Iris pigment epithelial cell (primary cell): ENCODE measurements at regions not wholly inside any gene's neighbourhood (a gene's known extent, or its start where the extent isn't known, plus 50 kb on each side); places are given as distances from the start of the nearest gene placed in this dataset.
A peak's percentile ranks its signal among the peaks of the same experiment; 100 is the strongest.

ENCODE experiments used
- DNase-seq: peaks from one replicate; pipeline ENCODE4 v3.0.0-alpha.2; 2011; ENCODE audit warnings: low read depth

DNA sequence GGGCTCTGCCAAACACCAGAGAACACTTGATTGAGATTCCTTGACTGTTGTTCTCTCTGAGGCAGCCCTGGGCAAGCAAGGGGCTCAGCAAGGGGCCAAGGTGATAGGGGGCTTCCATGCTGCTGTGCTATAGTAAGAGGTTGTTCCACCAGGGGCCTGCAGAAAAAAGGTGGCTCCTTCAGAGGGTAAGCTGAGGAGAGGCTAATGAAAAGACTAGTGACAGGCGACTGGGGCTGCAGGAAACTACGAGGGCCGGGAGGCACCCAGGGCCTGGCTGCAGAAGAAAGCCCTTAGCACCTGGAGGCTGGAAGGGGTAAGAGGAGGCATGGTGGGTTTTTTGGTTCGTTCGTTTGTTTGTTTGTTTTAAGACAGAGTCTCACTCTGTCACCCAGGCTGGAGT is 88.0 kb upstream of the CTNNA1 start:
- DNase-seq: no peak

DNA sequence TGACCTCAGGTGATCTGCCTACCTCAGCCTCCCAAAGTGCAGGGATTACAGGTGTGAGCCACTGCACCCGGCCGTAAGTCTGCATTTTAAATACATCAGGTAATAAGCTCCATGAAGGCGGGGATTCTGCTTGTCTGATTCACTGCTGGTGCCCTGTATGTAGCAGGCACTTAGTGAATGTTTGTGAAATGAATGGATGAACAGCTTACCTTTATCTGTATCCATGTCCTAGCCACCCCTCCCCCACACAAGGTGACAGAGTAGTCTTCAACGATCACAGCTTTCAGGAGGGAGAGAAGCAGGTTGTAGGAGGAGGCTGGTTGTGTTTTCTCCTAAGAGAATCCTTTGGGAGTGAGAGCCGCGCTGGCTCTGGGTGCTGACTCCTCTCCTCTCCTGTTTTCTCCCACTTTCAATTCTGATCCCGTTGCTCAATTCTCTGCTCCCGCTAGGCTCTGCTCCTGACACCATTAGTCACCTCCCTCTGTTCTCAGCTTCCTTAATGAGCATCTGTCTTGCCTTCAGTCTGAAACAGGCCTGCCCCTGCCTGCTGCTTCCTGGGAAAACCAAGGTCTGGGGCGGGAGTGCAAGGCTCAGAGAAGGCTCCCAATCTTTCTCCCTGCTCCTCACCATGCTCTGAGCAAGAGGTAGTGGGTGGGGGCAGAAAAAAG is 88.8 kb upstream of the CTNNA1 start:
- peak; percentile 55 for DNase-seq

DNA sequence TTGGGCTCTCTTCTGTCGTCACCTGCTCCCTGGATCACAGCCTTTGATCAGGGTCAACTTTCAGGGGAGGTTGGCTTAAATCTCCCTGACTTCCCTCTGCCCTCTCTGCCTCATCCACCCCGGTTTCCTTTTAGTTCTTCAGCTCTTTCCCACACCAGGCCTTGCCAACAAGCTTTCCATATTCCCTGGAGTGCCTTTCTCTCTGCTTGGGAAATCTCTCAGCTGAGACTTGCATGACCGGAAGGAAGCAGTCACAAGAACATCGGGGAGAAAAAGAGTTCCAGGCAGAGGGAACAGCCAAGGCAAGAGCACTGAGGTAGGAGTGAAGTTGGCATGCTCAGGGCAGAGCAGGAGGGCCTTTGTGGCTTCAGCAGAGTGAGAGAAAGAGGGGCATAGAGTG is 88.4 kb upstream of the HSPA9 start:
- DNase-seq: no peak

DNA sequence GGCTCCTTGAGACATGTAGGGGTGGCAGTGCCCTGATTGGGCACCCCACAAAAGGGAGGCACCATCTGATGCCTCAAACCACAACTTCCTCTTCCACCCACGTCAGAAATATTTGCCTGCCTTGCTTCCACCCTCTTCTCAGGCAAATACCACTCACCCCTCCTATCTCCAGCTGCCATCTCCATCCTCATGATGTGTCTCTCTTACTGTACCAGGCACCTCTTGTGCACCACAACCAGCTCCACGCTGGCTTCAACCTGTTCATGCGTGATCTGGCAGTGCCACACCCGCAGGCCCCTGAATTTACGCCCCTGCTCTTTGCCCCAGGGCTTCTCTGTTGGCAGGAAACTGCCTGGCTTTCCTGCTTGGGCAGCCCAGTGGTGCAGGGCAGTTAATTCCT is 87.8 kb upstream of the HSPA9 start:
- DNase-seq: no peak

DNA sequence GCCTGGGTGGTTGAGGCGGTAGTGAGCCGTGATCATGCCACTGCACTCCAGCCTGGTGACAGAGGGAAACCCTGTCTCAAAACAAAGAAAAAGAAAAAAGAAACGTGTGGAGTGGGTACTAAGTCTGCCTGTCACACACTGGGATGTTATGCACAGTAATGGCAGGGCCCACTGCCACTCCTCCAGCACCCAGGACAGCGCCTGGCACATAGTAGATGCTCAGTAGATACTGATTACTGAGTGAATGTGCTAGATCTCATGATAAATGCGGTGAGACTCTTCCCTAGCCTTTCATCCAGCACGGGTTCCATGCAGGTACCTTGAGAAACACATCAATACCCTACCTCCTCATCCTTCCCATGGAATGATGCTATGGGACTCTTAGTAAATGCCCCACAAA is 87.4 kb upstream of the HSPA9 start:
- no peak for DNase-seq

DNA sequence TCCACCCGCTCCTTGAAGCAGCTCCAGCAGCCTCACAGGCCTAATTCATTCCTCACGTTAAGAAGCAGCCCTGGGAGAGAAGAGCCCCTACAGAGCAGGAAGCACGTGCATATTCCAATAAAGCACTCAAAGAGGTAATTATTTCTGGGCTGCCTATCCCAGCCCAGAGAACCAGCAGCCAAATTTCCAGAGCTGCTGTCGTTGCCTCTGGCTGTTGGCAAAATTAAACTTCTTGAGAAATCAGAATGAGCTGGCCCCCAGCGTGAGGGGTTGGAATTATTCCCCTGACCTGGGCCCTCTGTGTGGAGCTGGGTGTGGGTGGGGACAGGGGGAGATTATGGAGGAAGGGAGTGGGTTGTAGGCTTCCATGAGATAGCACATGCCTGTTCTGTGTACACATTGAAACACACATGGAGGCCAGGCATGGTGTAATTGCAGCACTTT is 86.8 kb upstream of the HSPA9 start:
- DNase-seq: no peak

DNA sequence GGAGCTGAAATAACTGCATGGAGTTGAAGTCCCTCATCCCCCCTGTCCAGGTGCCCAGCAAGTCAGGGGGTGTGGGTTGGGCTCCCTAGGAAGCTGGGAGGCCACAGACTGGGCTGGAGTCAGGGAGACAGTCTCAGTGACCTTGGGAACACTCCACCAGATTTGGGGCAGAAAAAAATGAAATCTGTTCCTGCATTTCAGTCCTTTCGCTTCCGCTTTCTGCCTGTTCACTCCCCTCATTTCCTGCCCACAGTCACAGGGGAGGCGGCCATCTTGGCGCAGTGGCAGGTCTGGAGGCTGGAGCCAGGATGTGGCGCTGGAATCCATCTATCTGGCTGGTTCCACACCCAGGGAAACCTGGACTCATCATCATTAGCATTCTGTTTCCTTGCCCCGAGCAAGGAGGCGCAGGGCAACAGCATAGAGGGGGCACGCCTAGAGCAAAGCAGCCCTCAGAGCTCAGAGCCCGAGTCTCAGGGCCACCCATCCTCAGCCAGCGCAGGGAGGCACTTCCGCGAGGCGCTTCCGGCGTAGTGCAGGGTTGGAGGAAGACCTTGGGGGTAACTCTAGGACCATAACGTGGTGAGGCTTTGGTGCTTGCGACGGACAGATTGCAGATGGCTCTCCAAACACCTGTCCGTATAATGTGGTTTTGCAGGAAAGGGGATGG is 86.2 kb upstream of the HSPA9 start:
- DNase-seq: no peak

DNA sequence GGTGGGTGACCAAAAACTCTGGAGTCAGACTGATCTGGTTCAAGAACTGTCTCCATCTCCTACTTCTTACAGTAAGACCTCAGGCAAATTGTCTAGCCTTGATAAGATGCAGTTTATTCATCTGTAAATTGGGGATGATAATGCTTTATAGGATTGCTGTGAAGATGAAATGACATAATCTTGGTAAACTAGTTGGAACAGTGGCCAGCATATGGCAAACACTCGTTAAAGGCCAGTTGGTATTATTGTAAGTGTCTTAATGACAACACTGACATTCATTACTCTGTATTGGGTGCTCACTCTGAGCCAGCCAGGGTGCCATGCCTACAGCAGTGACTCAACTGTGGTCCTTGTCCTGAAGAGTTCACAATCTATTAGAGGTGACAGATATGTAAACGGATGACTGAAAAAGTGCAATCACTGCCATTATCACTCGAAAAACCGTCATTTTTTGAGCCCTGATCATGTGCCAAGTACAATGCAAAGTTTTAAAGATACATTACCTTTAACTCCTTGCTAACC is 84.9 kb upstream of the HSPA9 start:
- DNase-seq: no peak

DNA sequence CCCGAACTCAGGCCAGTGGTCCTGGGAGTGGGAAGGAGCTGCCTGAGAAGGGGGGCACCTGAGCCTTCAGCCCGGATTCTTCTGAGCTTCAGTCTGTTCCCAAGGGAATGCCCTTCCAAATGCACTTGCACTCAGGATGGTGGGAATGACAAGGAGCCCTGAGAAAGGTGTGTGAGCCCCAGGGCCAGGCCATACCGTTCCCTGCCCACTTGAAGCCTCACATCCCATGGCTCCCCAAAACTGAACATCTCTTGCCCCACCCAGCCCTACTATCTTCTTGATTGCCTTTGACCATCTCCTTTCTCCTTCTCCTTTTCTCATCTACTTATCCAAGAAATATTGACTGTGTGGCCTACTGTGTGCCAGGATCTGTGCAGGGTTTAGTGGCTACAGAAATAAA is 84.4 kb upstream of the HSPA9 start:
- no peak for DNase-seq

DNA sequence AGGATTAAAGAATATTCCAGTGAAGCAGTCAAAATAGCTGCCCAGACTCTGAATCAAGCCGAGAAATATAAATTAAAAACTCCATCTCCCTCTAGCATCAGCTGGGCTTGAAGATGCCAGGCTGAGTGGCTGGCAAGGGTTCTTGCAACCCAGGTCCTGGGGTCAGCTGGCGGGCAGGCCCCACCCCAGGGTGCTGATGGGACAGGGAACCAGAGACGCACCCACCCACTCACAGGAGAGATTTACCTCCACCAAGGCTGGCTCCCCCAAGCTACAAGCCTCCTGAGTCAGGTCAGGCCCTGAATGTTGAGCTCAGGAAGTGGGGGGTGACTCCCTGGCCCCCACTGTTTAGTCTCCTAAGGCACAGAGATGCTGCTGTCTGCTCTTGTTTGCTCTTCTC is 83.9 kb upstream of the HSPA9 start:
- DNase-seq: no peak

DNA sequence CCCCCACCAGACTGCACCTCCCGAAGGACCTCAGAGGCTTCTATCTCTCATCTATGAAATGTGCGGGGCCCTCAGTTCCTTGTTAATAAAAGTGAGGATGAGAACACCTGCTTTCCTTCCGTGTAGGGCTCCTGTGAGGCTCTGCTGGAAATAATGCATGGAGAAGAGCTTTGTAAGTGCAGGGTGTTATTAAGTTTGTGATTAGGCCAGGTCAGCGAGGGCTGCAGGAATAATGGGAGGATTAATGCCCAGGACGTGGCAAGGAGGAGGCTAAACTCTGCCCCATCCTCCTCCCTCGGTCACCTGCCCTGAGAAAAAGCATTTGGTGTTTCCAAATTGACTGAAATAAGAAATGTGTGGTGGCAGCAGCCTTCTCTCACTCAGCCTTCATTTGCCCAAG is 83.5 kb upstream of the HSPA9 start:
- no peak for DNase-seq

DNA sequence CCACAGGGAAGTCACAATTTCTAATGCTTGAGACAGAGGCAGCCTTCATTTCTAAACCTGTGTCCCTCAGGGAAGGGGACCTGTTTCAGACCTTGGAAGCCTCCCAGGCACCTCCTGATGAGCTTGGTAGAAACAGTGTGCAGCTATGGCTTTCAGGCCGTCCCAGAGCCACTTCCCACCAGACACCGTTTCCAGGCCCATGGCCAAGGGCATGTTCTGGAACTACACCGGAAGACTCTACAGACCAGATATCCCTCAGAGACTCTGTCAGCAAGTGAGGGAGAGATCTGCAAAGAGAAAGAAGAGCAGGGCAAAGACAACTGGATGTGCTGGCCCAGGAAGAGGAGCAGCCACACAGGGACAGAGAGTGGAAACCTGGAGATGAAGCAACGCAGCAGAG is 82.2 kb upstream of the HSPA9 start:
- no peak for DNase-seq

DNA sequence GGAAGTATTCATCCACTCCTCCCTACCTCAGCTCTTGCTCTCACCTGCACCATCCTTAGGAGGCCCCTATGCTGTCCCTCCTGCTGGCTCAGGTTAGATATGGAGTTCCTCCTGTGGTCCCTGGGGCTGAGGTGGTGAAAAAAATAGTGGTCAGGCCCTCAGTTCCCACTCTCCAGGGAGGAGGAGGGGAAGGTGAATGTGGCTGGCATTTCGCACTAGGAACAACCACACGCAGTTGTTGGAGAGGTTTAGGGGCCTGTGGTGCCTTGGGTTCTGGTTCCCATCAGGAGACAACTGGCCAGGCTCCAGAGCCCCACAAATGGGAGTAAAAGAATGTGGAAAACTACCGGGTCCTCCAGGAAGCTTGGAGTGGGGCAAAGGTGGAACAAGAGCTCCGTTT is 81.7 kb upstream of the HSPA9 start:
- no peak for DNase-seq

DNA sequence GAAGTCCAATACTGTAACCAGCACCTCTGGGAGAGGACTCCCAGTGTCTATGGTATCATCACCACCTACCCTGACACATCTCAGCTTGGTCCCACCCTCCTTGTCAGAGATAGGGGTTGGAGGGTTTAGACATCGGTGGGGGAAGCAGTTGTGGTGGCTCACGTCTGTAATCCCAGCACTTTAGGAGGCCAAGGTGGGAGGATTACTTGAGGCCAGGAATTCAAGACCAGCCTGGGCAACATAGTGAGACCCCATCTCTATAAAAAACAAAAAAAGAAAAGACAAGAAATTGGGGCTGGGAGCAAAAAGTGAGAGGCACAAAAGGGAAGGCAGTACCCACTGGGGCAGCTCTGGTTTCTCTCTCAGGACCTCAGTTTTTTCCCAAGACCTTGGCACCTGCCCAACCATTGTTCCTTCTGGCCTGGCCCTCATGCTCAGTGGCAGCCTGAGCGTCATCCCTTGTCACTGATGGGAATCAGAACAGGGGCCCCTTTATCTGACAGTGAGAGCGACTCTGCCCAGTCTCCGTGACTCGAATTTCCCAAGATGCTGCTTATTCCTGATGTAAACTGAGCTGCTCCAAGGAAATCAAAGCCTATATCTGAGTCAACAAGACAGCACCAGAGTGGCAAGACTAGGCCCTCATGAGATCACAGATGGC is 80.5 kb upstream of the HSPA9 start:
- no peak for DNase-seq

DNA sequence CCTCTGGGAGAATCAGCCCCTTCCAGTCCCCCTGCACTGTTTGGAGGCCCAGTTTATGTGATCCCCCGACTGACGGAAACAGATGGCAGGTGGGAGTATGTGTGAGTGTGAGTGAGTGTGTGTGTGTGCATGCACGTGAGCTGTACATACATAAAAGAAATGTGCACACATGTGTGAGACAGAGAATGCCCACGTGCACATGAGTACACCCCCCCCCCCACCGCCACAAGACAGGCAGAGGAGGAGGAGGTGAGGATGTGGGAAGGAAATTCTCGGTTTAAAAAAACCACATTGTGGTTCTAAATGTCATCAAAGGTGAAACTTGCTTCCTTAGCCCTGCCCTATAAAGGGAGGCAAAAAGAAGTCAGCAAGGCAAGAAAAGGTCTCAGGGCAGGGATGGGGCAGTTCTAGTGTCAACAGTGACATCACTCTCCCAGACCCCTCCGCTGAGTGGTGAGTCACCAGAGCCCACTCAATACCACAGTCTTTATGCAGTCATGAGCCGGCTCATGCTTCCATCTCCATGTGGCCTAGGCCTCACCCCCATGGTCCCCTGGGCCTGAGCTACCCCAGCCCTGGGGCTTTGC is 79.2 kb upstream of the HSPA9 start:
- peak; percentile 71 for DNase-seq

DNA sequence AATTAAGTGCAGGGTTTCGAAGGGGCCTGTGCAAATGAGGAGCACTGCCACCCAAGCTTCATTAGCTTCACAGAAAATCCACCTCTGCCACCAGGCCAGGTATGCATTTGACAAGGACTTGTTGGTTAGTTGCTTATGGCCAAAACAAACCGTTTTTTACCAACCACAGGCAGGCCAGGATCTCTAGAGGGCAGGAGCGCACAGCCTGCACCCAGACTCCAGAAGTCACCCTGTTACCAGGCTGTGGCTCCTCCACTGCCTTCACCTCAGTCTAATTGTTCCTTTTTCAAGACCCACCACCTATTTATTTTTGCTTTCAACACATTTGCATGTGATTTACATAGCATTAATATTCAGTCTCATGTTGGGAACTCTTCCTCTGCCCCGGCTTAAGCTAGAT is 78.3 kb upstream of the HSPA9 start:
- peak; percentile 42 for DNase-seq

DNA sequence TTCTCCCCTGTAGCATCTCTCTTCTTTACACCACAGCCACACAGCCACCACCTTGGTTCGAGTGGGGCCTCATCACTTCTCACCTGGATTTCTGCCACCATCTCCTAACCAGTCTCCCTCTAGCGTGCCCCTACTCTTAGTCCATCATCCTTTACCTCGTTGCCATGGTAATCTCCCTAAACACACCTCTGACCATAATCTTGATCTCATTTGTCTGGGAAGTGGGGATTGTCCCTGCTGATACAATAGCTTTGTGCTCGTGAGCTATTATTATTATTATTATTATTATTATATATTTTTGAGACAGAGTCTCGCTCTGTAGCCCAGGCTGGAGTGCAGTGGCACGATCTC is 76.5 kb upstream of the HSPA9 start:
- no peak for DNase-seq

DNA sequence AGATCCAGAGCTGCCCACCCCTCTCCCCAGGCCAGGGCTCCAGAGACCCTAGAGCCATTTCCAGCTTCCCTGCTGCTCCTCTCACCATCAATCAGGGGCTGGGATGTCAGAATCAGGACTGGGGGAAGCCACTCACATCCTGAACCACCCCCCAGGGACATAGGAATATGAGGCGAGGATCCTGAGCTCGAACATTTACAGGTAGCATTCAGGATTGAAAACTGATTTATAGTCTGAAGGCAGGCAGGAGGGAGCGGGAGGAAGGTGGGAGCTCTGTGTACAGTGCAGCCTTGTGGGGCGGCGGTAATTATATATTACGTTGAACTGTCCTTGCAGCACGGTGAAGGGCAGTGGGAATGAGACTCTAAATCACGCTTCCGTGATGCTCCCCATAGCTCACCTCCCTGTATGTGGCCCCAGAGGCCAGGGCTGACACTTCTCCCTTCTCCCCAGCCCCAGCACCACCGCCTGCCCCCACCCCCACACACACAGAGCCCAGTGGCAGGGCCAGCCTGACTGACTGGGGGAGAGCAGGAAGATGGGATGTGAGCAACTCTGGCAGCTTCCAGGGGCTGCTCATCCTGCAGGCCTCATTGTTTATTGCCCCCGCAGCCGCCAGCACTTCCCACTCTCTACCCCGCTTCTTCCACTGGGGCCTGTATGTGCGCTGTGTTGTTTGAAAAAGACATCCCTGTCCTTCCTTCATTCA is 76.0 kb upstream of the HSPA9 start:
- DNase-seq: no peak

DNA sequence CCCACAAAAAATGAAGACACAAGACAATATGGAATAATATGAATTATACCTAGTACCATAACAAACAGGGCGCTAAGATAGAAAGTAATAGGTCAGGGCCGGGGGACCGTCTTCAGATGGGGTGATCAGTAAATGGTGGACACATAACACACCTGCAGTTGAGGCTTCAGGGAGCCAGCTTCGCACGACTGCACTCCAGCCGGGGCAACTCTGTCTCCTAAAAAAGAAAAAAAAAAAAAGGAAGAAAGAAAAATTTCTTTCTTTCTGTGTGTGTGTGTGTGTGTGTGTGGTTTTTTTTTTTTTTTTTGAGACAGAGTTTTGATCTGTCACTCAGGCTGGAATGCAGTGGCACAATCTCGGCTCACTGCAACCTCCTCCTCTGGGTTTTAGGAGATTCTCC is 75.0 kb upstream of the HSPA9 start:
- no peak for DNase-seq

DNA sequence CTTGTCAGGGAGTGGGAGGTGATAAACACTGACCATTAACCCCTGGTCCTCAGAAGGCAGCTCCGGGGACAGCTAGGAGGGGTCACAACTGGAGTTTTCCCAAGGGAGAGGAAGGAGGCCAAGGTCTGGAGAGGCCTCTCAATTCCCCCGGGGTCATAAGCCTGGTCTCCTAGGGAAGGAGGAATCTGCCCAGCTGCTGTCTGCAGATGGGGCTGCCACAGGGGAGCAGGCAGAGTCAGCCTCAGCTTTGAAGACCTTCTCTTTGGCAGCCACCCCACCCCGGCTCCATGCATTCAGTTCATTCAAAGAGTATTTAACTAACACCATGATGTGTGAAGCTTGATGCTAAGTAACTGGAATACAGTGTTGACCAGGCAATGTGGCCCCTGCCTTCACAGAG is 74.6 kb upstream of the HSPA9 start:
- no peak for DNase-seq

DNA sequence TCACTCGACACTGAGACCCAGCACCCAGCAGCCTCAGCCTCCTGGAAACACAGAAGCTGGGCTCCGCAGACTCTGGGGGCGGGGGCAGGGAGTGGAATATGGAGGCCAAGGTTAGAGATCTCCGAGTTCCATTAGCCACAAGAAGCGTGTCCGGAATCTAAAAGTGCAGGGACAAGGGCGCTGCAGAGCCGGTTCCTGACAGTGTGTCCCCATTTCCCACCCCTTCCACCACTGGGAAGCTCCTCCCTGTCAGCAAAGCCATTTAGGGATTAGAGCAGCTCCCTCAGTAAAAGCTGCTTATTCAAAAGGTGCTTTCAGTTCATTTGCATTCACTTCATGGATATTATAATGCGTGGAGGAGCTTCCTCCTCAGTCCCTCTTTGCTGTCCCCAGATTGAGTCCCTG is 74.1 kb upstream of the HSPA9 start:
- no peak for DNase-seq

DNA sequence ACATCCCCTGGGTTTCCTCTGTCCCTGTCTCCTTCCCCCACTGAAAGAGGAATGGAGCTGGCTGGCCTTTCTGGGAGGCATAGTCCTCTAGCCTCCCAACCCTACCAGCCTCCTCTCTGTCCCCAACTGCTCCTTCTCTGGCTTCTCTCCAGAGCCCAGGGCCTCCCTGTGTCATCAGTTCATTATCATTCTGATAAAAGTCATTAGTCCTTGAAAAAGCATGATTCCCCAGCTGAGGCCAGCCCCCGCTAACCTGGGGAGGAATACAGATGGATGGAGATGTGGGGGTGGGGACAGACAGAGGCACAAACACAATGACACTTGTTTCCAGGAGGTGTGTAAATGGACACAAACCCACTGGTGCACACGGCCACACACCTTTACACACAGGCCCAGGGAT is 73.6 kb upstream of the HSPA9 start:
- DNase-seq: no peak
